ENCODE measurements at regions not wholly inside any gene's neighbourhood (a gene's known extent, or its start where the extent isn't known, plus 50 kb on each side); places are given as distances from the start of the nearest gene placed in this dataset.
"Not testable (repeated sequence)": the region's sequence is repeated elsewhere in the genome, so short reads cannot be mapped to it uniquely, and the experiment has no call there.

DNA sequence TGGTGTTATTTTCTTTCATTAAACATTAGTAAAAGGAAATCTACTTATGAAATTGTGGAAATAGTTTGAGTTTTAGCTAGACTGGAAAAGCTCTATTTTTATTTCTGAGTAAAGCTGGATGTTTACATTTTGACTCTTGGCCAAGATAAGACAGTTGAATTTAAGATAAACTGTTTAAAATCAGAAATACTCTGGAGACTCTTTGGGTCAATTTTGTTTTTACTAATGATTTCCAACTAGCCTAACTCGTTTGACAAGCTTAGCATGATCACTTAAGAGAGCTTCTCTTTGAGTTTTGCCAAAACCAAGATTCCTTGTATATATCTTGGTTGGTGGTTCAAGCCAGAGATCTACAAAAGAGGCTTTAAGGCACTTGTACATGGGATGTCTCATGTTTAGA is 724.8 kb upstream of the LUZP2 start:
- Histone ChIP-seq H3K27me3 (no peaks in the 10 kb centered on the region), H3K27ac (no peak overlapping the region), H3K36me3 (no peaks in the 10 kb centered on the region), H3K4me1 (no peaks in the 10 kb centered on the region), H3K4me3 (no peak overlapping the region), H3K9me3 (no peaks in the 10 kb centered on the region)
- intact Hi-C loops (cut with DNase I) = no loop called here
- TF ChIP-seq, protein P1, sequence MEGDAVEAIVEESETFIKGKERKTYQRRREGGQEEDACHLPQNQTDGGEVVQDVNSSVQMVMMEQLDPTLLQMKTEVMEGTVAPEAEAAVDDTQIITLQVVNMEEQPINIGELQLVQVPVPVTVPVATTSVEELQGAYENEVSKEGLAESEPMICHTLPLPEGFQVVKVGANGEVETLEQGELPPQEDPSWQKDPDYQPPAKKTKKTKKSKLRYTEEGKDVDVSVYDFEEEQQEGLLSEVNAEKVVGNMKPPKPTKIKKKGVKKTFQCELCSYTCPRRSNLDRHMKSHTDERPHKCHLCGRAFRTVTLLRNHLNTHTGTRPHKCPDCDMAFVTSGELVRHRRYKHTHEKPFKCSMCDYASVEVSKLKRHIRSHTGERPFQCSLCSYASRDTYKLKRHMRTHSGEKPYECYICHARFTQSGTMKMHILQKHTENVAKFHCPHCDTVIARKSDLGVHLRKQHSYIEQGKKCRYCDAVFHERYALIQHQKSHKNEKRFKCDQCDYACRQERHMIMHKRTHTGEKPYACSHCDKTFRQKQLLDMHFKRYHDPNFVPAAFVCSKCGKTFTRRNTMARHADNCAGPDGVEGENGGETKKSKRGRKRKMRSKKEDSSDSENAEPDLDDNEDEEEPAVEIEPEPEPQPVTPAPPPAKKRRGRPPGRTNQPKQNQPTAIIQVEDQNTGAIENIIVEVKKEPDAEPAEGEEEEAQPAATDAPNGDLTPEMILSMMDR (IDR thresholded peaks at IDR 0.05) = no peak
- TF ChIP-seq POLR2A (IDR thresholded peaks at IDR 0.05) = no peak
- WGBS (ENCODE audit: insufficient coverage, low coverage, low lambda C conversion rate, missing lambda C conversion rate) = 8% methylated on average over 1 of the region's 1 CpG
- ATAC-seq (no peak), DNase-seq (no peak)

DNA sequence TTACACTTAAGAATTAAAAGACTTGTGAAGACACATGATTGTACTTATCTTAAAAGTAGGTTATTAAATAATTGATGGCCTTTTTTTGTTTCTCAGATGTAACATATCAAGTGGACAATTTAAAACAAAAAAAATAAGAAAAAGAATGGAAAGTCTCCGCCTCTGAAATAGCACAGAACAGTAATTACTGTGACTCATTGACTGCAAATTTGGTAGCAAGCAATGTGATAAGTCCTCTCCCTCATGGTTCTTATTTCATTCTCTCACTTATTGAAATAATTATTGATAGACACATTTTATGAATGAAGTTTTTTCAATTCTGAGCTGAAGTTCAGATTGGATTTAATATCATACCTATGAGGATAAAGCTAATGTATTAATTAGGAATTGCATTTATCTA is 717.9 kb upstream of the LUZP2 start:
- intact Hi-C loops (cut with DNase I) = no loop called here
- 35% methylated on average over 1 of the region's 1 CpG for WGBS (ENCODE audit: insufficient coverage, low coverage, low lambda C conversion rate, missing lambda C conversion rate)
- Histone ChIP-seq H3K27ac (no peak overlapping the region), H3K4me1 (no peaks in the 10 kb centered on the region), H3K36me3 (no peaks in the 10 kb centered on the region), H3K9me3 (no peaks in the 10 kb centered on the region), H3K27me3 (no peaks in the 10 kb centered on the region), H3K4me3 (no peak overlapping the region)
- TF ChIP-seq, protein P1 (IDR thresholded peaks at IDR 0.05) = no peak
- TF ChIP-seq POLR2A (IDR thresholded peaks at IDR 0.05) = no peak
- ATAC-seq = no peak
- DNase-seq = no peak

DNA sequence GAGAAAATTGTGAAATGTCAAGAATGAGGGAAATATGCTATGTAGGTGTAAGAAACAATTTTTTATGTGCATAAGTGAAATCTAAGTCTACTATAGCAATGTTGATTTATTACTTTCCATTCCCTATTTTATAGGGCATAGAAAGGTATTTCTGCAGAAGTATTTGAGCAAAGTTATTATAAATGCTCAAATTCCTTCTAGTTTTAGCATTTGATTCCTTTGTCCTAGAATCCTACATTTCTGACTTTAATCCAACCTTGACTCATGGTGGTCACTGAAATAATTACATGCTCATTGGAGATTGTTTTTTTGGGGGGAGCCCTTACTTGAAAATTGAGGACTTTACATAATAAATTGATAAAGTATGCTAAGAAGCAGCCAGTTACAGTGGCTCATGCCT is 716.6 kb upstream of the LUZP2 start:
- intact Hi-C loops (cut with DNase I) = no loop called here
- TF ChIP-seq POLR2A (IDR thresholded peaks at IDR 0.05) = no peak
- TF ChIP-seq, protein P1 (IDR thresholded peaks at IDR 0.05) = no peak
- no peaks in the 10 kb centered on the region for H3K4me1 ChIP-seq

DNA sequence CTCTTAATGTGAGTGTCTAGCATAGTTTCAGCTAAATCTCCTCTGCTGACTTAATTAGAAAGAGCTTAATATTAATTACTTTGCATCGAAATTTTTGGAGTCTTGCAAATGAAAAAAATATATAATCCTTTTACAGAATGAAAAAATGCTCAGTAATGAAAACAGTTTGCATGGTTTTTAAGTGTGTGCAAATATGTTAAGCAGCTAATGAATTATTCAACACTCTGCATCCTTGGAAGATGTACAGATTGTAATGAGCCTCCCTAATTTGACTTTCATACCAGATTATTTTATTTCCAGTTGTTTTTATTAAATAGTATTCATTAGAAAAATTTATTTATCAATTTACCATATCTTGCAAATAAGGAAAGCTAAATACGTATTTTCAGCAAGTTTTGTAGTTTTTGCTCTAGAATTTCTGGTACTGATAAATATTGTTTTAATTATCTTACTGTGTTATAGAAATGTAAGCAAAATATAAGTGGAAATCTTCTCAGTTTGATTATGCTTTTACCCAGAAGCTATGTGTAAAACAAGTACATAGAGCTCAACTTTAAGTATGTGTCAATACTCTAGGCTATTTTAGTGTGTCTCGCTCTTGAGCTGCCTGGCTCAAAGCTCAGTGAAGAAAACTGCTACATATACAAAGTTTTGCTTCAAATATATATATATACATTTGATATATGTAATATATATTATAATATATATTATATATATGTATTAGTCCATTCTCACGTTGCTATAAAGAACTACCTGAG is 714.9 kb upstream of the LUZP2 start:
- Histone ChIP-seq H3K27me3 (no peaks in the 10 kb centered on the region), H3K36me3 (no peaks in the 10 kb centered on the region), H3K9me3 (no peaks in the 10 kb centered on the region), H3K4me3 (no peak overlapping the region), H3K27ac (no peak overlapping the region), H3K4me1 (no peaks in the 10 kb centered on the region)
- DNase-seq (no peak), ATAC-seq (no peak)
- intact Hi-C loops (cut with DNase I) = no loop called here
- no peak for TF ChIP-seq POLR2A (IDR thresholded peaks at IDR 0.05)
- TF ChIP-seq, protein P1 (IDR thresholded peaks at IDR 0.05) = no peak
- 58% methylated on average over 4 of the region's 4 CpGs for WGBS (ENCODE audit: insufficient coverage, low coverage, low lambda C conversion rate, missing lambda C conversion rate)

More for the DNA sequence above, 716.6 kb upstream of the LUZP2 start:
- DNase-seq (no peak), ATAC-seq (no peak)
- H3K36me3 ChIP-seq = no peaks in the 10 kb centered on the region
- H3K9me3 ChIP-seq = no peaks in the 10 kb centered on the region
- no peak overlapping the region for H3K27ac ChIP-seq
- H3K27me3 ChIP-seq = no peaks in the 10 kb centered on the region
- no peak overlapping the region for H3K4me3 ChIP-seq

DNA sequence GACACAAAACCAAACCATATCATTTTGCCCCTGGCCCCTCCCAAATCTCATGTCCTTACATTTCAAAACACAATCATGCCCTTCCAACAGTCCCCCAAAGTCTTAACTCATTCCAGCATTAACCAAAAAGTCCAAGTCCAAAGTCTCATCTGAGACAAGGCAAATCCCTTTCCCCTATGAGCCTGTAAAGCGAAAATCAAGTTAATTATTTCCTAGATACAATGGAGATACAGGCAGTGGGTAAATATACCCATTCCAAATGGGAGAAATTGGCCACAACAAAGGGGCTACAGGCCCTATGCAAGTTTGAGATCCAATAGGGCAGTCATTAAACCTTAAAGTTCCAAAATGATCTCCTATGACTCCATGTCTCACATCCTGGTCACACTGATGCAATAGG is 709.9 kb upstream of the LUZP2 start:
- H3K27ac ChIP-seq; H3K4me3 ChIP-seq; H3K4me1 ChIP-seq; DNase-seq; intact Hi-C loops (cut with DNase I); H3K9me3 ChIP-seq; H3K36me3 ChIP-seq; H3K27me3 ChIP-seq: not testable (repeated sequence)
- 16% methylated on average over 1 of the region's 1 CpG for WGBS (ENCODE audit: insufficient coverage, low coverage, low lambda C conversion rate, missing lambda C conversion rate)
- peak in 1 of 4 donors; percentile 35 for ATAC-seq
